Activated CD4-positive, alpha-beta memory T cell treated with anti-CD3 and anti-CD28 coated beads for 36 hours (primary cell): ENCODE measurements at regions not wholly inside any gene's neighbourhood (a gene's known extent, or its start where the extent isn't known, plus 50 kb on each side); places are given as distances from the start of the nearest gene placed in this dataset.
"Not testable (repeated sequence)": the region's sequence is repeated elsewhere in the genome, so short reads cannot be mapped to it uniquely, and the experiment has no call there.

Experiments used
- CTCF ChIA-PET: fragments of 350-600 bp; sonication (Branson Sonifier 250); formaldehyde crosslinking; loops from one replicate; lab custom pipeline; 2021; ENCODE audit warnings: antibody characterized with exemption, inconsistent platforms; lab: Charles Lee
- POLR2A ChIA-PET: fragments of 350-600 bp; sonication (Branson Sonifier 250); formaldehyde crosslinking; loops from one replicate; lab custom pipeline; 2021; ENCODE audit warnings: antibody characterized with exemption; lab: Charles Lee
- DNase-seq: peaks from one replicate; pipeline ENCODE4 v3.0.0-alpha.2; 2020
- H3K27ac Mint-ChIP-seq: one replicate; pipeline ENCODE4 v1.8.0; 2021; ENCODE audit warnings: mixed read lengths
- H3K27me3 Mint-ChIP-seq: one replicate; pipeline ENCODE4 v1.8.0; 2021; ENCODE audit warnings: mixed read lengths
- H3K36me3 Mint-ChIP-seq: one replicate; pipeline ENCODE4 v1.8.0; 2021; ENCODE audit warnings: mixed read lengths
- H3K4me1 Mint-ChIP-seq: one replicate; pipeline ENCODE4 v1.8.0; 2021; ENCODE audit warnings: low read depth, mixed read lengths
- H3K4me3 Mint-ChIP-seq: one replicate; pipeline ENCODE4 v1.8.0; 2021; ENCODE audit warnings: mild to moderate bottlenecking, mixed read lengths
- H3K9me3 Mint-ChIP-seq: one replicate; pipeline ENCODE4 v1.8.0; 2021; ENCODE audit warnings: mixed read lengths
- intact Hi-C: fragments of 100-400 bp; cut with micrococcal nuclease; formaldehyde crosslinking; loops from one replicate; pipeline ENCODE4 v1.15.1; 2023

- H3K27ac Mint-ChIP-seq: peak overlapping the region; percentile 81
- H3K27me3 Mint-ChIP-seq: no peaks in the 10 kb centered on the region
- H3K4me1 Mint-ChIP-seq: peaks cover 30% of the 10 kb centered on the region
- POLR2A ChIA-PET: interaction anchor here (1.2 to 5.8 kb wide), 7 partner anchors 40 to 93 kb away, joined by 4 to 73 read pairs (median 10); partner anchors contain the start of gene ANXA2R
- intact Hi-C loops: no loop called here
- peak overlapping the region; percentile 83 for H3K4me3 Mint-ChIP-seq
- H3K9me3 Mint-ChIP-seq: peaks cover 6% of the 10 kb centered on the region
- peaks cover 7% of the 10 kb centered on the region for H3K36me3 Mint-ChIP-seq
- peak; percentile 56 for DNase-seq
- CTCF ChIA-PET: interaction anchor here (0.6 to 6.9 kb wide), 13 partner anchors 8 to 441 kb away, joined by 3 to 84 read pairs (median 8); partner anchors contain the start of gene HMGCS1
Observed at GRCh38 chr5:42948961-42949347, 91.2 kb downstream of the ANXA2R start.

DNA sequence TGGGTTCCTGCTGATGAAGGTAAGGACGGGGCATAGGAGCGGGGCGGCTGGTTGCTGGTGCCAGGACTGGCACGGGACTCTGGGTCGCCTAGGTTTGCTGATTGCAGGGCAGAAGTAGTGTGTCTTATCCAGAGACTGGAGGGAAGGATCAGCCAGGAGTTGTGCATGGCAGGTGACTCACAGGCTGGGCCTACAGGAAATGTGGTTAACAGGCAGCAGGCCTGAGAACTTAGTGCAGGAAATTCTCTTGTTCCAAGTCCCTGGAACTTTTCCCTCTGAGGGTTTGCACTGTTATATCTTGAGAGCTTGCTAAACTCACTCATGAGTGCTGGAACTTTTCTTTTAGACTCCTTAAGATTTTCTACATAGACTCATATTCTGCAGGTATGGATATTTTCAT is 95.1 kb downstream of the ANXA2R start:
- intact Hi-C loops: no loop called here
- Mint-ChIP-seq H3K4me3 (no peak overlapping the region), H3K4me1 (peaks cover 13% of the 10 kb centered on the region), H3K36me3 (no peaks in the 10 kb centered on the region), H3K27me3 (no peaks in the 10 kb centered on the region), H3K27ac (no peak overlapping the region), H3K9me3 (no peaks in the 10 kb centered on the region)
- CTCF ChIA-PET: no interaction called here
- POLR2A ChIA-PET: no interaction called here
- DNase-seq: no peak

DNA sequence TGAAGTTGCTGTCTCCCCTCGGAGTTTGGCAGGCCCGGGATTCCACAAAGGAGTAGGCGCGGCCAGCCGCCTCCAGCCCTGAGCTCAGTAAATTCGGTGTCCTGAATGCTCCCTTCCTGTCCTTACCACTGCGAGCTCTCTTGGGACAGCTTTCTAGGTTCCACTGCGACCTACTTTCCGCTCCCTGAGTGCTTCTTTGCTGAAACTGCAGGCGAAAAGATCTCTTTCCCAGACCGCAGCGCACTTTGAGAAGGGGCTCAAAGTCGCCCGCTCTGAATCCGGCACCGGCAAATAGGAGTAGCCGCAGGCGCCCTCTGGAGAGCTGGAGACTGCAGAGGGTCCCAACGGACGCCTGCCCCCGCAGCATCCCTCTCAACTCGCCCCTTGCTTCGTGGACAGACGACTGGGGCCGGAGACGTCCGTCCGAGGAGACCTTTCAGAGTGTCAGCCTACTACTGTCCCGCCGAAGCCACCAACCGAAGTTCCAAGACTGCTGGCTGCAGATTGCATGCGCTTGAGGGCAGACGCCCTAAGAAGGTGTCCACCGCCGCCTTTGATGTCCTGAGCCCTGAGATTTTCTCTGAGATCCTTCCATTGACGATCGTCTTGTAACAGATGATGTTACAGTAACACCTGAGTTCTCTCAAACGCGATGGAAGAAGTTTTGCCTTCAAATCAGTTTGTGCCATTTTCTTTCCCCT is 96.0 kb downstream of the ANXA2R start:
- CTCF ChIA-PET: interaction anchor here (0.6 to 1.2 kb wide), 2 partner anchors 28 to 35 kb away, joined by 3 read pairs; no protein-coding TSS in a partner anchor
- H3K9me3 Mint-ChIP-seq: no peaks in the 10 kb centered on the region
- POLR2A ChIA-PET: no interaction called here
- H3K27ac Mint-ChIP-seq: no peak overlapping the region
- no peak for DNase-seq
- H3K27me3 Mint-ChIP-seq: no peaks in the 10 kb centered on the region
- H3K4me3 Mint-ChIP-seq: no peak overlapping the region
- no peaks in the 10 kb centered on the region for H3K36me3 Mint-ChIP-seq
- peaks cover 4% of the 10 kb centered on the region for H3K4me1 Mint-ChIP-seq
- intact Hi-C loops: no loop called here

GRCh38 chr5:42940853-42941252 is 99.3 kb downstream of the ANXA2R start:
- CTCF ChIA-PET: interaction anchor here (2.0 kb wide), 1 partner anchor 9 kb away, joined by 8 read pairs; no protein-coding TSS in a partner anchor

GRCh38 chr5:42932011-42932410 is 108.1 kb downstream of the ANXA2R start:
- intact Hi-C loops, CTCF ChIA-PET, POLR2A ChIA-PET, H3K4me1 Mint-ChIP-seq, H3K9me3 Mint-ChIP-seq, H3K36me3 Mint-ChIP-seq, H3K27ac Mint-ChIP-seq, H3K4me3 Mint-ChIP-seq, H3K27me3 Mint-ChIP-seq, DNase-seq: not testable (repeated sequence)

More at GRCh38 chr5:42940853-42941252, 99.3 kb downstream of the ANXA2R start:
- no peaks in the 10 kb centered on the region for H3K36me3 Mint-ChIP-seq
- H3K4me1 Mint-ChIP-seq: no peaks in the 10 kb centered on the region
- H3K4me3 Mint-ChIP-seq: no peak overlapping the region
- intact Hi-C loops: no loop called here
- POLR2A ChIA-PET: no interaction called here
- no peaks in the 10 kb centered on the region for H3K9me3 Mint-ChIP-seq
- H3K27me3 Mint-ChIP-seq: no peaks in the 10 kb centered on the region
- no peak overlapping the region for H3K27ac Mint-ChIP-seq
- no peak for DNase-seq

DNA sequence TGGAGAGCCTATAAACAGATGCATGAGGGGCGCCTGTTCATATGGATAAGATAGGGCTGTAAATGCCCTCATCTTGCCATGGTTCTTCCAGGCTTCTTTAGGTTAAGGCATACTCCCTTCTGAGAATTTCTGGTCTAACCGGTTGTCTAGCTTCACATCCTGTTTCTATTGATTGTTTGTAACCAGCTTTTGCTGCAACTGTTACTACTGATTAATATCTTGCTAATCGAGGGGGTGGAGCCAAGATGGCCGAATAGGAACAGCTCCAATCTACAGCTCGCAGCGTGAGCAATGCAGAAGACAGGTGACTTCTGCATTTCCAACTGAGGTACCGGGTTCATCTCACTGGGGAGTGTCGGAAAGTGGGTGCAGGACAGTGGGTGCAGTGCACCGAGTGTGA is 108.7 kb downstream of the ANXA2R start:
- H3K4me3 Mint-ChIP-seq, POLR2A ChIA-PET, H3K9me3 Mint-ChIP-seq, H3K4me1 Mint-ChIP-seq, H3K36me3 Mint-ChIP-seq, H3K27me3 Mint-ChIP-seq, H3K27ac Mint-ChIP-seq, intact Hi-C loops, CTCF ChIA-PET, DNase-seq: not testable (repeated sequence)

DNA sequence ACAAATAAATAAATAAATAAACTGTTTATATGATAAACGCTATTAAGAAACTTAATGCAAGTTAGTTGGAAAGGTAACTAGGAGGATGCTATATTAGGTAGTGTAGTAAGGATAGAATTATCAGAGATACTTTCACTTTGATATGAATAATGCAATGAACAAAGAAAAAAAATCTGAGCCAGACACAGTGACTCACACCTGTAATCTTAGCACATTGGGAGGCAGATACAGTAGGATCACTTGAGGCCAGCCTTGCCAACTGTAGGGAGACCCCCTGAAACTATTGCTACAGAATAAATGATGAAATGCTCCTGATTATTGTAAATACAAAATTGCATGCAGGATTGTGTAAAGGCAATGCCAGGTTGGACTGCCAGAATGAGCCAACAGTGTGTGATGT is 109.2 kb downstream of the ANXA2R start:
- H3K27me3 Mint-ChIP-seq: no peaks in the 10 kb centered on the region
- intact Hi-C loops: no loop called here
- H3K4me1 Mint-ChIP-seq: no peaks in the 10 kb centered on the region
- CTCF ChIA-PET: no interaction called here
- H3K9me3 Mint-ChIP-seq: peaks cover 6% of the 10 kb centered on the region
- POLR2A ChIA-PET: no interaction called here
- no peak overlapping the region for H3K4me3 Mint-ChIP-seq
- no peak for DNase-seq
- H3K36me3 Mint-ChIP-seq: peaks cover 4% of the 10 kb centered on the region
- H3K27ac Mint-ChIP-seq: no peak overlapping the region

DNA sequence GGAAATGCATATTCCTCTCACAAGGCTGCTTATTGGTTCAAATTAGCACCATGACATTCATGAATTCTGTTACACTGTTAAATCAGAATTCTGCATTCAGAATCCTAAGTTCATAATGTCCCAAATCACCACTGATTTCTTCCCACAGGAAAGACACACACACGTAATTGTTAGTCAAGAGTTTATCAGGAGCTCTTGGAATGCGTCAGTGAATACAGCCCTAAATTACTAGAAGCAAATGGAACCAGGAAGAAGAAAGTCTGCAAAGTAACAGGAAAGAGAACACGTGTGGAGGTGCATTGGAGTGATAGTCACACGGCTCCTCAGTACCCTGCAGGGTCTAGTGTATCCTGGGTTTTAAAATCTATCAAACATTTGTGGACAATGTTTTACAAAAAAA is 110.2 kb downstream of the ANXA2R start:
- Mint-ChIP-seq H3K4me3 (no peak overlapping the region), H3K36me3 (peaks cover 4% of the 10 kb centered on the region), H3K27me3 (no peaks in the 10 kb centered on the region), H3K27ac (no peak overlapping the region), H3K9me3 (peaks cover 6% of the 10 kb centered on the region), H3K4me1 (no peaks in the 10 kb centered on the region)
- intact Hi-C loops: no loop called here
- ChIA-PET POLR2A (interaction anchor here (0.6 kb wide), 1 partner anchor 22 kb away, joined by 3 read pairs; no protein-coding TSS in a partner anchor), CTCF (no interaction called here)
- no peak for DNase-seq

DNA sequence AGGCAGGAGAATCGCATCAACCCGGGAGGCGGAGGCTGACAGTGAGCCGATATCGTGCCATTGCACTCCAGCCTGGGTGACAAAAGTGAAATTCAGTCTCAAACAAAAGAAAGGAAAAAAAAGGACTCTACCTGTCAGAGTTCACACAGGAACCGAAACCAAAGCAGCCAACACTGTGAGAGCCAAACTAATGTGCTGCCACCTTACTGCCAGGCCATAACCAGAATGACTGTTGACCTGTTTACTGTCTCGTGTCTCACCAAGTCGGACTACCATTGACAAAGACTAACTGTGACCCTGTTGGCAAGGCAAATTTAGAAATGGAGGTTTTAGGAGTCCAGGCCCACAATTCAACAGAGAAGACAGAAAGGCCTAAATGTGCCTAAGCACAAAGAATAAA is 112.4 kb downstream of the ANXA2R start:
- DNase-seq: no peak
- Mint-ChIP-seq H3K27ac (no peak overlapping the region), H3K9me3 (peaks cover 6% of the 10 kb centered on the region), H3K27me3 (no peaks in the 10 kb centered on the region), H3K4me1 (no peaks in the 10 kb centered on the region), H3K36me3 (no peaks in the 10 kb centered on the region), H3K4me3 (no peak overlapping the region)
- intact Hi-C loops: no loop called here
- CTCF ChIA-PET: interaction anchor here (0.7 kb wide), 1 partner anchor 49 kb away, joined by 3 read pairs; no protein-coding TSS in a partner anchor
- POLR2A ChIA-PET: no interaction called here

- no peaks in the 10 kb centered on the region for H3K4me1 Mint-ChIP-seq
- intact Hi-C loops: no loop called here
- no peaks in the 10 kb centered on the region for H3K9me3 Mint-ChIP-seq
- no peak for DNase-seq
- H3K27ac Mint-ChIP-seq: no peak overlapping the region
- no peak overlapping the region for H3K4me3 Mint-ChIP-seq
- H3K36me3 Mint-ChIP-seq: no peaks in the 10 kb centered on the region
- CTCF ChIA-PET: interaction anchor here (1.1 kb wide), 1 partner anchor 16 kb away, joined by 3 read pairs; no protein-coding TSS in a partner anchor
- POLR2A ChIA-PET: no interaction called here
- no peaks in the 10 kb centered on the region for H3K27me3 Mint-ChIP-seq
Observed at GRCh38 chr5:42924686-42925085, 113.0 kb upstream of the SELENOP start.

GRCh38 chr5:42924226-42924625 is 112.5 kb upstream of the SELENOP start:
- ChIA-PET CTCF (interaction anchor here (1.1 kb wide), 1 partner anchor 16 kb away, joined by 3 read pairs; no protein-coding TSS in a partner anchor), POLR2A (no interaction called here)
- intact Hi-C loops: no loop called here
- Mint-ChIP-seq H3K4me1 (no peaks in the 10 kb centered on the region), H3K27me3 (no peaks in the 10 kb centered on the region), H3K36me3 (no peaks in the 10 kb centered on the region), H3K9me3 (no peaks in the 10 kb centered on the region), H3K4me3 (no peak overlapping the region), H3K27ac (no peak overlapping the region)
- DNase-seq: no peak

DNA sequence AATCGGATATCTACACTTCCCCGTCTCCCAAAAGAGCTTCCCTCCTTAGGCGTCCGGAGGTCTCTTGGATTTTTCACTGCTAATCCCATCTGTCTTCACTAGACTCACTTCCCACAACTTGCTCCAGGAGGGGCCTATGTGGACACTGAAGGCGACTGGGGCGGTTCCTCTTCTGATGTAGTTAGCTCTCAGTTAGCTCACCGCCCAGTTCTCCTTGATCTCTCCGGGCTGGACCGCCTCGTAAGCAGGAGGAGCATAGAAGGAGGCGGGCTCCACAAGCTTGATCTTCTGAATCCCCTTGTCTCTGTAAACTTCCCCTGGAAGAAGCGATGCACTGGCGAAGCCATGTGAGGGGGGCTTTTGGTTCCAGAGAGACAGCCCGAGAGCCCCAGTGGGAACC is 112.0 kb upstream of the SELENOP start:
- Mint-ChIP-seq H3K27ac (no peak overlapping the region), H3K27me3 (no peaks in the 10 kb centered on the region), H3K4me3 (no peak overlapping the region), H3K4me1 (no peaks in the 10 kb centered on the region), H3K9me3 (no peaks in the 10 kb centered on the region), H3K36me3 (no peaks in the 10 kb centered on the region)
- no peak for DNase-seq
- ChIA-PET POLR2A (no interaction called here), CTCF (interaction anchor here (1.1 to 1.2 kb wide), 2 partner anchors 15 to 34 kb away, joined by 3 to 4 read pairs; no protein-coding TSS in a partner anchor)
- intact Hi-C loops: no loop called here
